Activated B cell treated with CpG ODN at 0.5 μM for 24 hours (primary cell): ENCODE measurements at regions not wholly inside any gene's neighbourhood (a gene's known extent, or its start where the extent isn't known, plus 50 kb on each side); places are given as distances from the start of the nearest gene placed in this dataset.

ENCODE experiments used
- ATAC-seq: fragments of 200-7000 bp; cut with Tn5 transposase; one replicate; pipeline ENCODE4 v1.10.0; 2021; ENCODE audit warnings: low read depth, mild to moderate bottlenecking, moderate library complexity
- CTCF ChIA-PET: fragments of 350-600 bp; sonication (Branson Sonifier 250); formaldehyde crosslinking; loops from one replicate; lab custom pipeline; 2021; ENCODE audit warnings: antibody characterized with exemption; lab: Charles Lee
- POLR2A ChIA-PET: fragments of 350-600 bp; sonication (Branson Sonifier 250); formaldehyde crosslinking; loops from one replicate; lab custom pipeline; 2021; ENCODE audit warnings: antibody characterized with exemption; lab: Charles Lee
- DNase-seq: peaks from one replicate; pipeline ENCODE4 v3.0.0; 2022
- H3K27ac Mint-ChIP-seq: one replicate; pipeline ENCODE4 v1.8.0; 2020; ENCODE audit warnings: mixed read lengths
- H3K27me3 Mint-ChIP-seq: one replicate; pipeline ENCODE4 v1.8.0; 2021; ENCODE audit warnings: mixed read lengths
- H3K36me3 Mint-ChIP-seq: one replicate; pipeline ENCODE4 v1.8.0; 2021; ENCODE audit warnings: low read depth, mixed read lengths
- H3K4me1 Mint-ChIP-seq: one replicate; pipeline ENCODE4 v1.8.0; 2021; ENCODE audit warnings: mixed read lengths
- H3K4me3 Mint-ChIP-seq: one replicate; pipeline ENCODE4 v1.8.0; 2020; ENCODE audit warnings: mild to moderate bottlenecking, mixed read lengths
- H3K9me3 Mint-ChIP-seq: one replicate; pipeline ENCODE4 v1.8.0; 2020; ENCODE audit warnings: mixed read lengths
- CTCF ChIP-seq: fragments of 200-600 bp; IDR thresholded peaks from one replicate; pipeline ENCODE4 v1.8.0; 2022; ENCODE audit warnings: antibody characterized with exemption, mild to moderate bottlenecking
- intact Hi-C: fragments of 100-400 bp; cut with micrococcal nuclease; formaldehyde crosslinking; loops from one replicate; pipeline ENCODE4 v1.15.1; 2024

DNA sequence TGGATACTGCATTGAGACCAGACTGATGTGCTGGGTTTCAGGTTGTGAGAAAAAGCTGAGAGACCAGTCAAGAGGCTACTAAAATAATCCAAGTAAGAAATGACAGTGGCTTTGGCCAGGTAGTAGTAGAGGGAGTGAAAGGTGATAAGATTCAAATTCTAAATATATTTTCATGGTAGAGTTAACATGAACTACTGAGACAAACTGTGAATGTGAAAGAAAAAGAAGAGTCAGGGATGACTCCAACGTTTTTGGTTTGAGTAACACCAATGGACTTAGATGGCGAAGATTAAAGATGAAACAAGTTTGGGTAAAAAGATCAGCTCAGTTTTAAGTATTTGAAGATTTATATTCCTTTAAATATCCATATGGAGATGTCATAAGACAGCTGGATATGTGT is 209.4 kb downstream of the ZEB2 start:
- no peak for TF ChIP-seq CTCF
- Mint-ChIP-seq H3K4me3 (no peak overlapping the region), H3K9me3 (peaks cover 21% of the 10 kb centered on the region), H3K4me1 (peaks cover 28% of the 10 kb centered on the region), H3K27me3 (no peaks in the 10 kb centered on the region), H3K27ac (no peak overlapping the region), H3K36me3 (peaks cover 21% of the 10 kb centered on the region)
- intact Hi-C loops = no loop called here
- DNase-seq = no peak
- CTCF ChIA-PET = no interaction called here
- POLR2A ChIA-PET = no interaction called here
- no peak for ATAC-seq

DNA sequence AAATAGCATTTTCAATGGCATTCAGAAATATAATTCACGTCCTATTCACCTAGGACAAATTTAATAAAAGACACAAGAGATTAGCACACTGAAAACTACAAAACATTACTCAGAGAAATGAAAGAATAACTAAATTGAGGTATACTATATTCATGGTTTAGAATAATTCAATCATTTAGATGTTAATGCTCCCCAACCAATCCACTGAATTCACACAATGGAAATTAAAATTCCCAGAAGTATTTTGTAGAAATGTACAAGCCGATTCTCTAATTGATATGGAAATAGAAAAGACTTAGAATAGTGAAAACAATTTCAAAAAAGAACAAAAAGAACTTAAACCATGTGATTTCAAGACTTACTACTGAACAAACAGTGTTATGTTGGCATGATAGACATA is 212.2 kb downstream of the ZEB2 start:
- Mint-ChIP-seq H3K9me3 (peaks cover 12% of the 10 kb centered on the region), H3K4me3 (no peak overlapping the region), H3K36me3 (peaks cover 16% of the 10 kb centered on the region), H3K27ac (no peak overlapping the region), H3K27me3 (no peaks in the 10 kb centered on the region), H3K4me1 (peaks cover 29% of the 10 kb centered on the region)
- ATAC-seq = no peak
- DNase-seq = no peak
- TF ChIP-seq CTCF = no peak
- intact Hi-C loops = no loop called here
- ChIA-PET CTCF (no interaction called here), POLR2A (interaction anchor here (0.7 kb wide), 1 partner anchor 12 kb away, joined by 12 read pairs; no protein-coding TSS in a partner anchor)

DNA sequence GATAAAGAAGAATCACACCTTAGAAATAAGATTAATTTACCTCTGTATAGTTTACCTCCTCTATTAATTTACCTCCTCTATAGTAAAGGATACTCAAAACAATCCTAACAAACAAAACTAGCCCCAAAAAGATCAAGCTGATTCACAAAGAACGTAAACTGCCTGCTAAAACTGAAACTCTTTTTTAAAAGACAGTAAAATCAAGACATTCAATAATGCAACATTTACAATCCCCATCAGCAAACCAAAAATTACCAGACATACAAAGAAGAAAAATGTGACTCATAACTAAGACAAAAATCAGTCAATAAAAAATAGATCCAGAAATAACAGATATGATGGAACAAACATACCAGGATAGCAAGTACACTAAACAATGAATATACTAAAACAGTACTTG is 215.7 kb downstream of the ZEB2 start:
- Mint-ChIP-seq H3K27ac (no peak overlapping the region), H3K9me3 (no peaks in the 10 kb centered on the region), H3K36me3 (peaks cover 5% of the 10 kb centered on the region), H3K4me3 (no peak overlapping the region), H3K4me1 (peaks cover 16% of the 10 kb centered on the region), H3K27me3 (no peaks in the 10 kb centered on the region)
- intact Hi-C loops = no loop called here
- DNase-seq (no peak), ATAC-seq (no peak)
- ChIA-PET CTCF (no interaction called here), POLR2A (no interaction called here)
- no peak for TF ChIP-seq CTCF

- peaks cover 11% of the 10 kb centered on the region for H3K36me3 Mint-ChIP-seq
- TF ChIP-seq CTCF = no peak
- no peak for DNase-seq
- H3K9me3 Mint-ChIP-seq = no peaks in the 10 kb centered on the region
- H3K4me3 Mint-ChIP-seq = no peak overlapping the region
- no peak for ATAC-seq
- peaks cover 2% of the 10 kb centered on the region for H3K4me1 Mint-ChIP-seq
- CTCF ChIA-PET = no interaction called here
- no peaks in the 10 kb centered on the region for H3K27me3 Mint-ChIP-seq
- intact Hi-C loops = no loop called here
- POLR2A ChIA-PET = no interaction called here
- H3K27ac Mint-ChIP-seq = no peak overlapping the region
These were observed 219.3 kb downstream of the ZEB2 start for GRCh38 chr2:144300632-144301031.

- CTCF ChIA-PET = no interaction called here
- POLR2A ChIA-PET = no interaction called here
- Mint-ChIP-seq H3K4me3 (no peak overlapping the region), H3K9me3 (no peaks in the 10 kb centered on the region), H3K36me3 (peaks cover 6% of the 10 kb centered on the region), H3K4me1 (peaks cover 8% of the 10 kb centered on the region), H3K27me3 (no peaks in the 10 kb centered on the region), H3K27ac (no peak overlapping the region)
- no peak for TF ChIP-seq CTCF
- DNase-seq (no peak), ATAC-seq (no peak)
- intact Hi-C loops = no loop called here
These were observed 229.6 kb downstream of the ZEB2 start for GRCh38 chr2:144290276-144290675.
